Erythroblast (primary cell): ENCODE measurements at regions not wholly inside any gene's neighbourhood (a gene's known extent, or its start where the extent isn't known, plus 50 kb on each side); places are given as distances from the start of the nearest gene placed in this dataset.

Source experiments
- GATA1 ChIP-seq: IDR thresholded peaks from 2 replicates; pipeline ENCODE4 v1.6.1; 2011; ENCODE audit warnings: low read depth, mild to moderate bottlenecking, control low read depth, low read length, moderate library complexity
- POLR2A ChIP-seq: IDR thresholded peaks from 2 replicates; pipeline ENCODE4 v1.6.1; 2011; ENCODE audit warnings: mild to moderate bottlenecking, low read length

- TF ChIP-seq POLR2A (no peak), GATA1 (no peak)
Observed at GRCh38 chr1:105686874-105687690, 1369.4 kb upstream of the PRMT6 start.
